BLaER1 (cell line): ENCODE measurements at regions not wholly inside any gene's neighbourhood (a gene's known extent, or its start where the extent isn't known, plus 50 kb on each side); places are given as distances from the start of the nearest gene placed in this dataset.

Experiments
- H3K27ac ChIP-seq: shearing (Covaris generic); formaldehyde crosslinking; 2 replicates; pipeline ENCODE4 v1.8.1; 2022
- H3K27me3 ChIP-seq: shearing (Covaris generic); formaldehyde crosslinking; 2 replicates; pipeline ENCODE4 v1.8.1; 2022
- H3K36me3 ChIP-seq: shearing (Covaris generic); formaldehyde crosslinking; 2 replicates; pipeline ENCODE4 v1.8.1; 2022
- H3K4me1 ChIP-seq: shearing (Covaris generic); formaldehyde crosslinking; 2 replicates; pipeline ENCODE4 v1.8.1; 2022
- H3K4me2 ChIP-seq: shearing (Covaris generic); formaldehyde crosslinking; 2 replicates; pipeline ENCODE4 v1.8.1; 2022
- H3K4me3 ChIP-seq: shearing (Covaris generic); formaldehyde crosslinking; 2 replicates; pipeline ENCODE4 v1.8.1; 2022
- H3K9ac ChIP-seq: shearing (Covaris generic); formaldehyde crosslinking; 2 replicates; pipeline ENCODE4 v1.8.1; 2022
- H3K9me3 ChIP-seq: shearing (Covaris generic); formaldehyde crosslinking; 2 replicates; pipeline ENCODE4 v1.8.1; 2022
- H4K20me1 ChIP-seq: shearing (Covaris generic); formaldehyde crosslinking; 2 replicates; pipeline ENCODE4 v1.8.1; 2022
- Cebpa-rat ChIP-seq: shearing (Covaris generic); IDR thresholded peaks from 2 replicates; pipeline ENCODE4 v1.8.1; 2022

DNA sequence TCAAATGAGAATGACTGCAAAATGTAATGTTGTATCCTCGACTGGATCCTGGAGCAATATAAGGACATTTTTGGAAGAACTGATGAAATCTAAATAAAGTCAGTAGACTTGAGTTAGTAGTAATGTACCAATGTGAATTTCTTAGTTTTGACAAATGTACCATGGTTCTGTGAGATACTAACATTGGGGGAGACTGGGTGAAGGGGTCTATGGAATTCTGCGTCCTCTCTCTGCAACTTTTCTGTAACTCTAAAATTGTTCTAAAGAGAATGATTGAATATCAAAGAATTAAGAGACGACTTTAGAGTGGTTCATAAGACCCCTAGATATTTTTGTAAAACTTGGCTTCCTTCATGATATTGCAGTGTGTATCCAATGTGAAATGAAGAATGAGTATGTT lies 59.2 kb upstream of the KAZN start:
- Histone ChIP-seq H3K36me3 (no peaks in the 10 kb centered on the region), H3K9ac (no peak overlapping the region), H3K27me3 (no peaks in the 10 kb centered on the region), H3K4me2 (peak overlapping the region; percentile 82), H3K9me3 (no peaks in the 10 kb centered on the region), H3K4me1 (peaks cover 31% of the 10 kb centered on the region), H4K20me1 (no peaks in the 10 kb centered on the region), H3K27ac (no peak overlapping the region), H3K4me3 (no peak overlapping the region)
- TF ChIP-seq Cebpa-rat, result no peak

DNA sequence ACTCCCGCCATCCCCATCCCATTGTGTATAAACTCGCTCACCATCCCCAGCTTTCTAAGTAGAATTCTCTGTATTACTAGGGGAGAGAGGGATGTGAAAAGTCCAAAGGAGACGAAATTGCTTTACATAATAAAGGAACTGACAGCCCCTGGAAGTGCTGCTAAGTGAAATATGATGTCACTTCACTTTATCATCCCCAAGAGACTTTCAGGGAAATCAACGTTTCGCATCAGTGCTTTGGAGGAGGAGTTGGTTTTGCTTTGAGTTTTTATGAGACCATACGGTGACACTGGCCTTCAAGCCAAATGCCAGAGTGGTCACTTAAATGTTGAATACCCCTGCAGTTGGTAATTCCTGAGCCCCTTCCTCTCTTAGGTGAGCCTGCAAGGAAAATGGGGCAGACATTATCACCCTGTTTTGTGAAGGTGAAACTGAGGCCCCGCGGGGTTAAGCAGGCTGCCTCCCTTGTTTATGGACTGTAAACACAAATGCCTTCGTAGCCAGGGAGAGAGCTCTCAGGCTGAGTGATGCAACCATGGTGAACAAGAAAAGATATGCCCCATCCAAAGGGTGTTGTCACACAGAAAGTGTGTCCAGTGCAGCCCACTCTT lies 58.4 kb upstream of the KAZN start:
- H4K20me1 ChIP-seq, result no peaks in the 10 kb centered on the region
- peaks cover 3% of the 10 kb centered on the region; the same call in 1 of the 2 replicates for H3K27me3 ChIP-seq
- H3K4me1 ChIP-seq, result peaks cover 35% of the 10 kb centered on the region
- H3K4me2 ChIP-seq, result peak overlapping the region; percentile 82
- H3K27ac ChIP-seq, result peak overlapping the region; percentile 49; the same call in 1 of the 2 replicates
- H3K4me3 ChIP-seq, result no peak overlapping the region; the same call in 1 of the 2 replicates
- H3K36me3 ChIP-seq, result no peaks in the 10 kb centered on the region
- H3K9ac ChIP-seq, result no peak overlapping the region
- peak; percentile 58; the same call in 1 of the 2 replicates for TF ChIP-seq Cebpa-rat
- no peaks in the 10 kb centered on the region for H3K9me3 ChIP-seq

GRCh38 chr1:14541348-14541747 lies 57.1 kb upstream of the KAZN start:
- TF ChIP-seq Cebpa-rat, result no peak
- no peaks in the 10 kb centered on the region for H4K20me1 ChIP-seq
- no peak overlapping the region for H3K27ac ChIP-seq
- no peaks in the 10 kb centered on the region for H3K9me3 ChIP-seq
- peaks cover 35% of the 10 kb centered on the region for H3K4me1 ChIP-seq
- H3K9ac ChIP-seq, result no peak overlapping the region
- H3K27me3 ChIP-seq, result peaks cover 14% of the 10 kb centered on the region; the same call in 1 of the 2 replicates
- no peak overlapping the region for H3K4me3 ChIP-seq
- H3K4me2 ChIP-seq, result no peak overlapping the region
- no peaks in the 10 kb centered on the region for H3K36me3 ChIP-seq

- Histone ChIP-seq H3K36me3 (no peaks in the 10 kb centered on the region), H3K4me2 (no peak overlapping the region), H4K20me1 (no peaks in the 10 kb centered on the region), H3K9me3 (no peaks in the 10 kb centered on the region), H3K27ac (no peak overlapping the region), H3K27me3 (peaks cover 14% of the 10 kb centered on the region; the same call in 1 of the 2 replicates), H3K4me3 (no peak overlapping the region), H3K9ac (no peak overlapping the region), H3K4me1 (peaks cover 35% of the 10 kb centered on the region)
- peak; percentile 59; the same call in 1 of the 2 replicates for TF ChIP-seq Cebpa-rat
Measured at GRCh38 chr1:14543191-14543840, 55.2 kb upstream of the KAZN start.

DNA sequence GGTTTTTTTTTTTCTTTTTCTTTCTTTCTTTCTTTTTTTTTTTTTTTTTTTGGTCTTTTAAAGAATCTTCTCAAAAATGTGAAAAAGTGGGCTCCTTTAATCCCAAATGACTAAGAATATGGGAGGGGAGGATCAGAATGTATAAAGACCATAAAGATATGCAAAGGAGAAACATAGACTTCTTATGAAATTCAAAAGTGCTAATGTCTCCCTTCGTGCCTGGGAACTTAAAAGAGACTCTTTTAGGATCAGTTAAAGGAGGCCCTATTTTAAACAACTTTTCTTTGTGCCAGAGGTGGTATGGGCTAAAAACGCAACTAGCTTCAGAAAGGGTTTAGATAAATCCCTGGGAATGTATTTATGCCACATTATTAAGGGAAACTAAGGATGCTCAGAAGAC lies 54.2 kb upstream of the KAZN start:
- no peak for TF ChIP-seq Cebpa-rat
- H3K27ac ChIP-seq, result no peak overlapping the region
- H3K9me3 ChIP-seq, result no peaks in the 10 kb centered on the region
- H3K36me3 ChIP-seq, result no peaks in the 10 kb centered on the region
- no peak overlapping the region; the same call in 1 of the 2 replicates for H3K4me2 ChIP-seq
- H4K20me1 ChIP-seq, result no peaks in the 10 kb centered on the region
- no peak overlapping the region for H3K9ac ChIP-seq
- H3K4me1 ChIP-seq, result peaks cover 34% of the 10 kb centered on the region
- H3K4me3 ChIP-seq, result no peak overlapping the region
- peaks cover 14% of the 10 kb centered on the region; the same call in 1 of the 2 replicates for H3K27me3 ChIP-seq

GRCh38 chr1:14545422-14546025 lies 53.0 kb upstream of the KAZN start:
- TF ChIP-seq Cebpa-rat, result no peak
- no peak overlapping the region for H3K27ac ChIP-seq
- no peak overlapping the region for H3K4me2 ChIP-seq
- H3K27me3 ChIP-seq, result peaks cover 14% of the 10 kb centered on the region; the same call in 1 of the 2 replicates
- H3K4me3 ChIP-seq, result no peak overlapping the region
- H3K4me1 ChIP-seq, result peaks cover 22% of the 10 kb centered on the region
- H3K9ac ChIP-seq, result no peak overlapping the region
- no peaks in the 10 kb centered on the region for H3K9me3 ChIP-seq
- no peaks in the 10 kb centered on the region for H4K20me1 ChIP-seq
- no peaks in the 10 kb centered on the region for H3K36me3 ChIP-seq

DNA sequence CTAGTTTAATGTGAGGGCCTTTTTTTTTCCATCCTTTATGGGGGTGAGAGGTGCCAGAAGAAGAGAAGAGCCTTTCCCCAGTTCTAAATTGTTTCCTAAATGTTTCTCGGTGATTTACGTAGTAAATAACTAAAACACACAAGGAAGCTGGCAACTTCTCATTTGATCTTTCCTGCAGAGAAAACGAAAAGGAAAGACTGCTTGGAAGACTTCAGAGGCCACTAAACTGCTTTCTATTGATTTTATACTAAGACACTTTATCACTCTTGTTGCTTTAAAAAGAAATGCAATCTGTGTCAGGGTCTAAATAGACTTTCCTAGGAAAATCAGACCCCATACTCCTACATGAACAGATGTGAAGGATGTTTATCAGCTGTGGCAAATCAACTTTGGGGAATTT lies 52.1 kb upstream of the KAZN start:
- H3K27ac ChIP-seq, result no peak overlapping the region
- no peak overlapping the region for H3K4me3 ChIP-seq
- no peaks in the 10 kb centered on the region for H3K36me3 ChIP-seq
- H3K27me3 ChIP-seq, result peaks cover 14% of the 10 kb centered on the region; the same call in 1 of the 2 replicates
- no peaks in the 10 kb centered on the region for H4K20me1 ChIP-seq
- H3K9me3 ChIP-seq, result no peaks in the 10 kb centered on the region
- TF ChIP-seq Cebpa-rat, result no peak
- H3K9ac ChIP-seq, result no peak overlapping the region
- H3K4me2 ChIP-seq, result no peak overlapping the region
- H3K4me1 ChIP-seq, result peaks cover 13% of the 10 kb centered on the region
